ENCODE measurements at regions not wholly inside any gene's neighbourhood (a gene's known extent, or its start where the extent isn't known, plus 50 kb on each side); places are given as distances from the start of the nearest gene placed in this dataset.

DNA sequence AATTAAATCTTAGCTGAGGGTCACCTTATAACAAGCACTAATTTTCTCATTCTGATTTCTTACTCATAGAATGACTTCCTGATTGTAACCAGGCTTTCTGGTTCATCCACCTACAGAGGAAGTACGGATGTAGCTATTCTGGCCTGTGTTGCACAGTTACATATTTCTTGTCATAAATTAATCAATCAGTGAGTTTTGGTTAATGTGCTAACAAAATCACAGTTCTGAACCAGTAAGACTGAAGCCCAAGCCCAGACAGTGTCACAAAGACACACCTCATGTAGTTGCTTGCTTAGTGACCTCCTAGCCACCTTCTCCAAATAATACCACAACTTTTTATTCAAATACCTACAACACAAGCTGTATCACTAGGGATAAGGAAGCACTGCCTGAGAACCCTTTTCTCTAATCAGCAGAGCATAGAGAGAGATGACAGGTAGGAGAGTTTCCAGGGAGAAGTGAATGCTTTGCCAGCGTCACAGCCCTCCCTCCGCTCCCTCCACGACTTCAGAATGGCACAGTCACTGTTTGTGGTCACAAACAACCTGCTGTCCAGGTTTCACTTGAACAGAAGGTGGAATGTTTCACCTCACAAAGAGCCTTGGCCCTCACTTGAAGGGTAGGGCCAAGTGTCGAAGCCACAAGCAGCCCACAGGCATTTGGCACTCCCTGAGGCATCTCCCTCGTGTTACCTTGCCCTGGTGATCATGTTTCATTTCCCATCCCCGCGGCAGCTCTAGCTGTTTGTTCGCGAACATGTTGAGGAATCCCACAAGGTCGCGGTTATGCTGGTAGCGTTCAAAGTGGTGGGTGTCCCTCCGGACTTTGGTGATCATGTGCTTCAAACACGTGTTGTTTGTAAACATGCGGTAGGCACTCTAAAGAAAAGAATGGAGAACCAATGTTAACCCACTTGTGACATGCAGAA lies 120.8 kb upstream of the STK17B start:
- Mint-ChIP-seq H3K4me1 (ENCODE audit: low read depth, unreplicated experiment) (peaks cover 23% of the 10 kb centered on the region), H3K9me3 (ENCODE audit: unreplicated experiment) (no peaks in the 10 kb centered on the region), H3K27me3 (ENCODE audit: low read depth, unreplicated experiment) (no peaks in the 10 kb centered on the region), H3K27ac (ENCODE audit: unreplicated experiment) (peak overlapping the region; percentile 17), H3K4me3 (ENCODE audit: unreplicated experiment) (no peak overlapping the region), H3K36me3 (ENCODE audit: low read depth, unreplicated experiment) (peaks cover 2% of the 10 kb centered on the region)
- FAIRE-seq, result no peak
- H3K9me3 ChIP-seq (ENCODE audit: insufficient read depth, low read depth, low read length), result no peaks in the 10 kb centered on the region
- no peak overlapping the region for H3K4me2 ChIP-seq (ENCODE audit: low read length)
- no peaks in the 10 kb centered on the region for H3K79me2 ChIP-seq (ENCODE audit: insufficient read depth, low read length)
- H3K27me3 ChIP-seq (ENCODE audit: insufficient read depth, low read length), result no peaks in the 10 kb centered on the region
- no peak overlapping the region for H3K27ac ChIP-seq (ENCODE audit: low read depth, low read length)
- no peaks in the 10 kb centered on the region for H4K20me1 ChIP-seq (ENCODE audit: insufficient read depth, low read length)
- no peak overlapping the region for H3K9ac ChIP-seq (ENCODE audit: low read length)
- no peak overlapping the region for H3K4me3 ChIP-seq (ENCODE audit: insufficient read depth, low read depth, low read length)
- H2AFZ ChIP-seq (ENCODE audit: low read depth, low read length), result no peak overlapping the region
- TF ChIP-seq, protein P1, sequence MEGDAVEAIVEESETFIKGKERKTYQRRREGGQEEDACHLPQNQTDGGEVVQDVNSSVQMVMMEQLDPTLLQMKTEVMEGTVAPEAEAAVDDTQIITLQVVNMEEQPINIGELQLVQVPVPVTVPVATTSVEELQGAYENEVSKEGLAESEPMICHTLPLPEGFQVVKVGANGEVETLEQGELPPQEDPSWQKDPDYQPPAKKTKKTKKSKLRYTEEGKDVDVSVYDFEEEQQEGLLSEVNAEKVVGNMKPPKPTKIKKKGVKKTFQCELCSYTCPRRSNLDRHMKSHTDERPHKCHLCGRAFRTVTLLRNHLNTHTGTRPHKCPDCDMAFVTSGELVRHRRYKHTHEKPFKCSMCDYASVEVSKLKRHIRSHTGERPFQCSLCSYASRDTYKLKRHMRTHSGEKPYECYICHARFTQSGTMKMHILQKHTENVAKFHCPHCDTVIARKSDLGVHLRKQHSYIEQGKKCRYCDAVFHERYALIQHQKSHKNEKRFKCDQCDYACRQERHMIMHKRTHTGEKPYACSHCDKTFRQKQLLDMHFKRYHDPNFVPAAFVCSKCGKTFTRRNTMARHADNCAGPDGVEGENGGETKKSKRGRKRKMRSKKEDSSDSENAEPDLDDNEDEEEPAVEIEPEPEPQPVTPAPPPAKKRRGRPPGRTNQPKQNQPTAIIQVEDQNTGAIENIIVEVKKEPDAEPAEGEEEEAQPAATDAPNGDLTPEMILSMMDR (IDR thresholded peaks at IDR 0.05; ENCODE audit: insufficient read depth, low read depth, low read length), result no peak
- no peak for TF ChIP-seq EZH2 (IDR thresholded peaks at IDR 0.05; ENCODE audit: insufficient read depth, low read length)
- H3K4me1 ChIP-seq (ENCODE audit: insufficient read depth, low read length), result peaks cover 18% of the 10 kb centered on the region
- no peaks in the 10 kb centered on the region for H3K36me3 ChIP-seq (ENCODE audit: insufficient read depth, low read length)
- DNase-seq (ENCODE audit: low read depth), result peak; percentile 85

GRCh38 chr2:196293751-196294515 lies 122.6 kb upstream of the STK17B start:
- H3K27ac ChIP-seq (ENCODE audit: low read depth, low read length), result peak overlapping the region; percentile 47

More at GRCh38 chr2:196293751-196294515, 122.6 kb upstream of the STK17B start:
- H3K4me3 Mint-ChIP-seq (ENCODE audit: unreplicated experiment), result no peak overlapping the region
- H3K36me3 Mint-ChIP-seq (ENCODE audit: low read depth, unreplicated experiment), result peaks cover 2% of the 10 kb centered on the region
- no peaks in the 10 kb centered on the region for H3K27me3 ChIP-seq (ENCODE audit: insufficient read depth, low read length)
- peaks cover 18% of the 10 kb centered on the region for H3K4me1 ChIP-seq (ENCODE audit: insufficient read depth, low read length)
- peaks cover 23% of the 10 kb centered on the region for H3K4me1 Mint-ChIP-seq (ENCODE audit: low read depth, unreplicated experiment)
- H2AFZ ChIP-seq (ENCODE audit: low read depth, low read length), result no peak overlapping the region
- H3K9me3 ChIP-seq (ENCODE audit: insufficient read depth, low read depth, low read length), result no peaks in the 10 kb centered on the region
- peak overlapping the region; percentile 63 for H3K27ac Mint-ChIP-seq (ENCODE audit: unreplicated experiment)
- no peak for TF ChIP-seq EZH2 (IDR thresholded peaks at IDR 0.05; ENCODE audit: insufficient read depth, low read length)
- TF ChIP-seq, protein P1 (IDR thresholded peaks at IDR 0.05; ENCODE audit: insufficient read depth, low read depth, low read length), result no peak
- FAIRE-seq (peak; percentile 89), DNase-seq (ENCODE audit: low read depth) (peak; percentile 89)
- no peaks in the 10 kb centered on the region for H4K20me1 ChIP-seq (ENCODE audit: insufficient read depth, low read length)
- peak overlapping the region; percentile 11 for H3K9ac ChIP-seq (ENCODE audit: low read length)
- H3K9me3 Mint-ChIP-seq (ENCODE audit: unreplicated experiment), result no peaks in the 10 kb centered on the region
- no peak overlapping the region for H3K4me3 ChIP-seq (ENCODE audit: insufficient read depth, low read depth, low read length)
- peak overlapping the region; percentile 53 for H3K4me2 ChIP-seq (ENCODE audit: low read length)
- H3K36me3 ChIP-seq (ENCODE audit: insufficient read depth, low read length), result no peaks in the 10 kb centered on the region
- no peaks in the 10 kb centered on the region for H3K27me3 Mint-ChIP-seq (ENCODE audit: low read depth, unreplicated experiment)
- H3K79me2 ChIP-seq (ENCODE audit: insufficient read depth, low read length), result no peaks in the 10 kb centered on the region
